GM12878 (cell line): ENCODE measurements at regions not wholly inside any gene's neighbourhood (a gene's known extent, or its start where the extent isn't known, plus 50 kb on each side); places are given as distances from the start of the nearest gene placed in this dataset.

Experiments used
- ATAC-seq: fragments of 200-7000 bp; cut with Tn5 transposase; 3 replicates; pipeline ENCODE4 v1.9.1; 2020; ENCODE audit warnings: mild to moderate bottlenecking, moderate library complexity
- BruUV-seq: library from RNA; stranded (reverse); fragments of 400-500 nt; replicated peaks from 2 replicates; lab custom pipeline; 2021; lab: Mats Ljungman, UMichigan
- CTCF ChIA-PET: fragments of 300-600 bp; sonication (Branson Sonifier 250); formaldehyde crosslinking; extraction: SDS; loops from one replicate; lab custom pipeline; 2021; ENCODE audit warnings: inconsistent platforms; lab: Yijun Ruan, JAX
- POLR2A ChIA-PET: fragments of 350-600 bp; formaldehyde crosslinking; extraction: SDS; loops from one replicate; lab custom pipeline; 2021; ENCODE audit warnings: inconsistent platforms; lab: Charles Lee
- RAD21 ChIA-PET: fragments of 300-600 bp; sonication (Branson Sonifier 250); formaldehyde crosslinking; loops from one replicate; lab custom pipeline; 2023; ENCODE audit warnings: antibody characterized with exemption; ENCODE audit not compliant: unreplicated experiment; lab: Charles Lee
- SMC1A ChIA-PET: fragments of 300-600 bp; sonication (Branson Sonifier 250); formaldehyde crosslinking; loops from one replicate; lab custom pipeline; 2023; ENCODE audit not compliant: unreplicated experiment, uncharacterized antibody; lab: Charles Lee
- DNase-seq: peaks from one replicate; pipeline ENCODE4 v3.0.0-alpha.2; 2011; ENCODE audit warnings: low read depth, low spot score
- FAIRE-seq: peaks from 3 replicates; lab custom pipeline; 2011; peaks lifted over from hg19 to GRCh38; lab: Jason Lieb, UNC
- H2AFZ ChIP-seq: 2 replicates; pipeline ENCODE4 v1.6.0; 2011; ENCODE audit warnings: low read depth, low read length, control low read depth; ENCODE audit not compliant: control insufficient read depth
- H3K27ac ChIP-seq: 2 replicates; pipeline ENCODE4 v1.5.1; 2011; ENCODE audit warnings: control low read depth; ENCODE audit not compliant: control insufficient read depth, insufficient read depth
- H3K27me3 ChIP-seq, 2 experiments: replicated peaks in 1 of 2; 2 replicates each; pipeline versions ENCODE4 v1.6.0 to v1.6.1; 2011; ENCODE audit warnings: low read length in 1 of 2; ENCODE audit not compliant: control insufficient read depth in 2 of 2, insufficient read depth in 2 of 2
- H3K36me3 ChIP-seq, 2 experiments: 2 replicates each; pipeline ENCODE4 v1.5.1; 2011; ENCODE audit warnings: low read length in 1 of 2; ENCODE audit not compliant: control insufficient read depth in 2 of 2, insufficient read depth in 2 of 2
- H3K4me1 ChIP-seq: 2 replicates; pipeline ENCODE4 v1.6.1; 2011; ENCODE audit warnings: mild to moderate bottlenecking, low read length, moderate library complexity, mixed read lengths; ENCODE audit not compliant: control insufficient read depth, insufficient read depth
- H3K4me2 ChIP-seq: 2 replicates; pipeline ENCODE4 v1.6.0; 2011; ENCODE audit warnings: control low read depth; ENCODE audit not compliant: control insufficient read depth, insufficient read depth
- H3K4me3 ChIP-seq: fragments of 200-600 bp; sonication (generic); 2 replicates; pipeline ENCODE4 v1.5.1; 2016
- H3K79me2 ChIP-seq: 2 replicates; pipeline ENCODE4 v1.6.0; 2011; ENCODE audit warnings: low read length; ENCODE audit not compliant: control insufficient read depth, insufficient read depth
- H3K9ac ChIP-seq: 2 replicates; pipeline ENCODE4 v1.8.0; 2011; ENCODE audit warnings: low read length, control low read depth, mixed read lengths; ENCODE audit not compliant: control insufficient read depth, insufficient read depth
- H3K9me3 ChIP-seq: replicated peaks from 3 replicates; pipeline ENCODE4 v1.5.1; 2011; ENCODE audit warnings: mild to moderate bottlenecking, low read length; ENCODE audit not compliant: control insufficient read depth, insufficient read depth
- H4K20me1 ChIP-seq: 2 replicates; pipeline ENCODE4 v1.6.0; 2011; ENCODE audit not compliant: control insufficient read depth, insufficient read depth
- BHLHE40 ChIP-seq, 2 experiments: fragments of 450-650 bp in 1 of 2; IDR thresholded peaks; 2 replicates each; pipeline ENCODE4 v1.6.1; 2011 to 2017; ENCODE audit warnings: low read depth in 2 of 2, borderline replicate concordance in 1 of 2, improper control_type of control experiment in 1 of 2, low read length in 1 of 2, mild to moderate bottlenecking in 1 of 2
- BMI1 ChIP-seq: fragments of 450-650 bp; IDR thresholded peaks from 2 replicates; pipeline ENCODE4 v1.6.1; 2016; ENCODE audit warnings: mild to moderate bottlenecking, moderate library complexity, borderline replicate concordance
- E2F4 ChIP-seq: IDR thresholded peaks from 2 replicates; pipeline ENCODE4 v1.6.1; 2012; ENCODE audit warnings: low read depth, low read length, improper control_type of control experiment
- GATAD2B ChIP-seq: fragments of 450-650 bp; conservative IDR thresholded peaks from 2 replicates; pipeline ENCODE4 v1.6.1; 2017; ENCODE audit warnings: low read depth, mild to moderate bottlenecking, moderate library complexity
- IRF3 ChIP-seq: fragments of 450-650 bp; IDR thresholded peaks from 2 replicates; pipeline ENCODE4 v1.6.1; 2014; ENCODE audit warnings: mild to moderate bottlenecking
- MEF2B ChIP-seq: fragments of 450-650 bp; IDR thresholded peaks from 2 replicates; pipeline ENCODE4 v1.6.1; 2018; ENCODE audit warnings: mild to moderate bottlenecking, moderate library complexity; ENCODE audit not compliant: partially characterized antibody, poor library complexity, severe bottlenecking
- MTA2 ChIP-seq: fragments of 450-650 bp; IDR thresholded peaks from 2 replicates; pipeline ENCODE4 v1.6.1; 2016; ENCODE audit warnings: low read depth, mild to moderate bottlenecking, moderate library complexity
- PKNOX1 ChIP-seq: fragments of 450-650 bp; IDR thresholded peaks from 2 replicates; pipeline ENCODE4 v1.6.1; 2016; ENCODE audit warnings: mild to moderate bottlenecking
- RAD21 ChIP-seq: IDR thresholded peaks from 2 replicates; pipeline ENCODE4 v1.6.1; 2011; ENCODE audit warnings: mild to moderate bottlenecking, low read depth, low read length, moderate library complexity; ENCODE audit not compliant: insufficient read depth
- RFX5 ChIP-seq: IDR thresholded peaks from 2 replicates; pipeline ENCODE4 v1.6.1; 2011; ENCODE audit warnings: low read depth, low read length, improper control_type of control experiment
- SMAD5 ChIP-seq: IDR thresholded peaks from 2 replicates; pipeline ENCODE4 v1.6.1; 2016; ENCODE audit warnings: antibody characterized with exemption, low read depth
- SREBF2 ChIP-seq: IDR thresholded peaks from 2 replicates; pipeline ENCODE4 v1.6.1; 2012; ENCODE audit warnings: mild to moderate bottlenecking, low read length
- SUPT20H ChIP-seq: IDR thresholded peaks from 2 replicates; pipeline ENCODE4 v1.6.1; 2011; ENCODE audit warnings: low read depth, mild to moderate bottlenecking, low read length, moderate library complexity, borderline replicate concordance; ENCODE audit not compliant: control insufficient read depth
- WRNIP1 ChIP-seq: IDR thresholded peaks from 2 replicates; pipeline ENCODE4 v1.6.1; 2011; ENCODE audit warnings: low read depth, low read length, improper control_type of control experiment, borderline replicate concordance
- ZNF274 ChIP-seq: IDR thresholded peaks from one replicate; pipeline ENCODE4 v1.8.0; 2011; ENCODE audit not compliant: insufficient read length, insufficient read depth
- WGBS: methylation state at CpG from one replicate; pipeline ENCODE4 v1.1.6; 2016; ENCODE audit warnings: low lambda C conversion rate; ENCODE audit not compliant: insufficient replicate concordance, insufficient coverage; ENCODE audit errors: missing lambda C conversion rate; 5-methylcytosine and 5-hydroxymethylcytosine counted together
- in situ Hi-C: fragments of 300-500 bp; cut with MboI; formaldehyde crosslinking; loops from 9 replicates; pipeline ENCODE4 v1.14.3; 2018; ENCODE audit warnings: mixed read lengths
- intact Hi-C: fragments of 100-400 bp; cut with micrococcal nuclease; formaldehyde crosslinking; loops from one replicate; pipeline ENCODE4 v1.14.2; 2022; ENCODE audit not compliant: unreplicated experiment

GRCh38 chr10:118195729-118196128, 146.4 kb downstream of the FAM204A start:
- POLR2A ChIA-PET: no interaction called here
- WGBS: 0% methylated on average over 2 of the region's 2 CpGs
- CTCF ChIA-PET: no interaction called here
- H3K4me2 ChIP-seq: no peak overlapping the region
- H3K9me3 ChIP-seq: no peaks in the 10 kb centered on the region
- RAD21 ChIA-PET: no interaction called here
- no TSS peak for BruUV-seq
- no peak overlapping the region for H3K9ac ChIP-seq
- no peaks in the 10 kb centered on the region for H3K27me3 ChIP-seq
- intact Hi-C loops (no loop called here), in situ Hi-C loops (no loop called here)
- ATAC-seq (no peak), FAIRE-seq (no peak), DNase-seq (no peak)
- no peak overlapping the region for H3K4me3 ChIP-seq
- no peaks in the 10 kb centered on the region for H3K36me3 ChIP-seq
- no peaks in the 10 kb centered on the region for H3K4me1 ChIP-seq
- SMC1A ChIA-PET: no interaction called here
- TF ChIP-seq SMAD5: no peak
- no peak for TF ChIP-seq E2F4
- no peak for TF ChIP-seq SREBF2
- no peak overlapping the region for H3K27ac ChIP-seq
- H2AFZ ChIP-seq: no peak overlapping the region
- no peaks in the 10 kb centered on the region; the same call in 1 of the 2 replicates for H4K20me1 ChIP-seq
- H3K79me2 ChIP-seq: no peaks in the 10 kb centered on the region

GRCh38 chr10:118193642-118194041, 146.9 kb upstream of the RAB11FIP2 start:
- no peaks in the 10 kb centered on the region; the same call in 1 of the 2 replicates for H4K20me1 ChIP-seq
- H3K27ac ChIP-seq: no peak overlapping the region
- no peaks in the 10 kb centered on the region for H3K4me1 ChIP-seq
- no peaks in the 10 kb centered on the region for H3K9me3 ChIP-seq
- in situ Hi-C loops: no loop called here
- ChIA-PET POLR2A (no interaction called here), CTCF (interaction anchor here (1.0 kb wide), 1 partner anchor 10 kb away, joined by 3 read pairs; no protein-coding TSS in a partner anchor), RAD21 (no interaction called here), SMC1A (no interaction called here)
- no peak overlapping the region for H3K4me2 ChIP-seq
- FAIRE-seq: no peak
- DNase-seq: no peak
- no peak overlapping the region for H3K4me3 ChIP-seq
- intact Hi-C loops: no loop called here
- 39% methylated on average over 4 of the region's 4 CpGs for WGBS
- H3K9ac ChIP-seq: no peak overlapping the region
- no peak overlapping the region for H2AFZ ChIP-seq
- no peaks in the 10 kb centered on the region for H3K27me3 ChIP-seq
- H3K79me2 ChIP-seq: no peaks in the 10 kb centered on the region
- BruUV-seq: no TSS peak
- TF ChIP-seq ZNF274 (no peak), MEF2B (no peak), GATAD2B (no peak), RAD21 (no peak), SUPT20H (no peak), PKNOX1 (no peak), MTA2 (no peak), BMI1 (no peak), IRF3 (no peak), WRNIP1 (no peak), RFX5 (no peak), BHLHE40 (IDR thresholded peaks at IDR 0.05; ENCODE audit: borderline replicate concordance in 1 of 2, low read depth in 2 of 2, low read length in 1 of 2) (no peak)
- no peaks in the 10 kb centered on the region for H3K36me3 ChIP-seq
- no peak for ATAC-seq
